Muscle of back (tissue), 3 donors: ENCODE measurements at regions not wholly inside any gene's neighbourhood (a gene's known extent, or its start where the extent isn't known, plus 50 kb on each side); places are given as distances from the start of the nearest gene placed in this dataset.
"Not testable (repeated sequence)": the region's sequence is repeated elsewhere in the genome, so short reads cannot be mapped to it uniquely, and the experiment has no call there.

Experiments used
- DNase-seq, 3 donors: peaks; one replicate each; pipeline versions ENCODE4 v3.0.0 to v3.0.0-alpha.2; 2013

DNA sequence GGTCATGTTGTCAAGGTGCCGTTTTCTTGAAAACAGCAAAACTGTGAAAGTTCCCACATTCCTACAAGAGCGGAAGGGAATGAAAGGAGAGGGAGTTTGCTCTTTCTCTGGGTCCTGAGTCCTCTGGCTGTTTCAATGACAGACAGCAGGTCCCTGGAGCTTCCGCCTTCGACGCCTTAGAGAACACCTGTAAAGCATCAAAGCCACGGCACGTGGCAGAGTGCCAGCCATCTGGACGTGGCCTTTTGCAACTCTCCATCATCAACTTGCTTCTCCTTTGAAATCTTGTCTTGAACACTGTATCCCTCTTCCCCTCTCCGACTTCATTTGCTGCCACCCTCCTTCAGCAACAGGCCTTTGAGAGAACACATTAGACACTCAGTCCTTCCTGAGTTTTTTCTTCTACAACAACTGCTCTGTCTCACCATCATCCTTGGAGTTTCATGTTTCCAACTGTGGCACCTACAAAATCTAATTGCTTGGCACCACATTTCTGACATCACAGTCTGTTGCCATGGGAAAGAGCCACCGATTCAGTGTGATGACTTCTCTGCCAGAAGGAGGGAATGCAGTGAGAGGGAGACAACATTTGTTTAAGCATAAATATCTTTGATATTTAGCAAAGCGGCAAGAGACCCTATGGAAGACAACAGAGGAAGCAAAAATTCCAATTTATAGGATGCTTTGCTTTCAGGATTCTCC, 204.9 kb upstream of the PTER start:
- DNase-seq, result no peak

DNA sequence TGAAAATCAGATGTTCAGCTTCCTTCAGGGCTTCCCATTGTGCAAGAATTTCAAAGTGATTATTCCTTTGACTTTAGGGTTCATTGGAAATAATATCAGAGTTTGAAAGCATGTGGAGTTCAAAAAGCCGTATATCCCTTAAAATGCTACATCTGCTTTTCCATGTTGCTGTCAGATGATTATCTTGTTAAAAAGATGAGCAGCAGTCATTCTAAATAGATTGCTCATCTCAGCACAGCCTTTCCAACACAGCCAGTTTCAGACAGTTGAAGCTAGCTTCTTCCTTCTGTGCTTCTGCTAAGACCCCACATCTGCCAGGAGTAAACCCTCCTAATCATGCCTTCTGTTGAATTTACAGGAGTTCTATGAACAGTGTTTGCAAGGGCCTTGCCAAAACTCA, 204.4 kb upstream of the PTER start:
- DNase-seq, result no peak

DNA sequence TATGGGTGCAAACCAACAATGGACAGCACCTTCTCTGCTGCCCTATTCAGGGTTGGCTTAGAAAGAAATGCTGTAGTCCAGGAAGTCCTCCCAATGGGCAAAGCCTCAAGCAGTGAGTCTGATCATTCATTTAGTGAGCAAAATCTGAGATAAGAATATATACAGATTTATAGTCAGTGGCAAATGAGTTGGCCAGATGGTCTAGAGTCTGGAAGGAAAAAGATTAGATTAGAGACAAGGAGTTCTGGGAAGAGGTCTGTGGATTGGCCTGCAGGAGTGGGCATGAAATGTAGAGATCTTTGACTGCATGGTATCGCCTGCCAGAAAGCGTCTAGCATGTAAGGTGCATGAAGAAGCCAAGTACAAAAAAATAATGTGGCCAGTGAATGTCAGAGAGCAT, 201.9 kb upstream of the PTER start:
- no peak for DNase-seq

DNA sequence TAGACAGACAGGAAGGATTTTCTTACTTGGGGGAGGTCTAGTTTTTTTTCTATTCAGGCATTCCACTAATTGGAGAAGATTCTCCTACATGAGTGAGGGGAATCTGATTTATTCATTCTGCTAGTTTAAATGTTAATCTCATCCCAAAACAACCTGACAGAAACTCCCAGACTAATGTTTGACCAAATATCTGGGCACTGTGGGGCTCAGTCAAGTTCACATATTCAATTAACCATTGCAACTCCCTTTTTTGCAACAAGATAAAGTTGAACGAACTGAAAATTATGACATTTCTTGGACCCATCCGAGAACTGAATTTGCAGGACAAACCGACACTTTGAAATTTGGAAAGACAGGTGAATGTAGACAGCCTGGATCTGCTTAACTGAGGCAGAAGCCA, 194.4 kb upstream of the PTER start:
- DNase-seq, result no peak

DNA sequence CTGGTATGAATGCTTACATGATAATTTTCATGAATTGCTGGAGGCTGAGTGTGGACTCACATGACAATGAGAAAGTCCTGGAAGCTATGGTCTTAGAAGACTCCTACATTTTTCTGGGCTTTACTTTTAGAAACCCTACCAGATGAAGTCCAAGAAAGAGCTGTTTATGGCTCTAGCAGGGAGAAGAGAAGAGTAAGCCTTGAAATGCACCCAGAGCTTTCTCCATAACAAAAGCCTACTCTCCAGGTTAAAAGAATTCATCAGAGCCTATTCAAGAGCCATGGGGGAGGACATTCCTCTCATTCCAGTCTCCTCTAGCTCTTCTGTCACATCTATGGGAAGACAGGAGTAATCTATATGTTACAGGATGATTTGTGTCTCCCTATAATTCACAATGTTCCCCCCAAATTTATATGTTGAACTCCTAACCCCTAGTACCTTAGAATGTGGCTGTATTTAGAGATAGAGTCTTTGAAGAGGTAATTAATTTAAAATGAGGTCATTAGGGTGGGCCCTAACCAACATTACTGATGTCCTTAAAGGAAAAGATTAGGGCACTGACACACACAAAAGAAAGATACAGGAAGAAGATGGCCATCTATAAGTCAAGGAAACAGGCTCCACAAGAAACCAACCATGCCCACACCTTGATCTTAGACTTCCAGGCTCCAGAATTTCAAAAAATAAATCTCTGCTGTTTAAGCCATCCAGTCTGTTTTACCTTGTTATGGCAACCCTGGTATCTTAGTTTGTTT, 193.8 kb upstream of the PTER start:
- DNase-seq, result no peak

DNA sequence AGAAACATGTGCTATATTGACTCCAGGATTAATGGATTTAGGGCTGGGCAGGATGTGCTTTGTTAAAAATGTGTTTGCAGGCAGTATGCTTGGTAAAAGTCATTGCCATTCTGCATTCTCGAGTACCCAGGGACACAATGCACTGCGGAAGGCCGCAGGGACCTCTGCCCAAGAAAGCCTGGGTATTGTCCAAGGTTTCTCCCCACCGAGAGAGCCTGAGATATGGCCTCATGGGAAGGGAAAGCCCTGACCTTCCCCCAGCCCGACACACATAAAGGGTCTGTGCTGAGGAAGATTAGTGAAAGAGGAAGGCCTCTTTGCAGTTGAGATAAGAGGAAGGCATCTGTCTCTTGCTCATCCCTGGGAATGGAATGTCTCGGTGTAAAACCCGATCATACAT, 186.7 kb upstream of the PTER start:
- DNase-seq, result not testable (repeated sequence)

DNA sequence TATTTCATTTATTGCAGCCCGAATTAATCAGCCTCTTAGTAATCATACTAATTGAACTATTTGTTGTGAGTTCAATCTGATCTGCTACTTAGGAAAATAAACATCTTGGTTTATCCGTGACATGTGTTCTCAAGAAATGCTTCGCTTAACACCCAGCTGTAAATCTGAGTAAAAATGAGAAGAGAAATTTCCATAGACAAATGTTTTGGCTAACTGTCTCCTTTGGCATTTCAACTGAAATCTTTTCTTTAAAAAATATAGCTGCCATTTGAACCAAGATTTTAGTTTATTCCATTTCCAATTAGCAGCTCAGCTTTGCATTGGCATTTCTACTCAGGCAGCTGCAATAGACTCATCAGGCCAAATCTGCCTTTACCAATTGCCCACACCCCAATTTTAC, 180.5 kb upstream of the PTER start:
- no peak for DNase-seq

DNA sequence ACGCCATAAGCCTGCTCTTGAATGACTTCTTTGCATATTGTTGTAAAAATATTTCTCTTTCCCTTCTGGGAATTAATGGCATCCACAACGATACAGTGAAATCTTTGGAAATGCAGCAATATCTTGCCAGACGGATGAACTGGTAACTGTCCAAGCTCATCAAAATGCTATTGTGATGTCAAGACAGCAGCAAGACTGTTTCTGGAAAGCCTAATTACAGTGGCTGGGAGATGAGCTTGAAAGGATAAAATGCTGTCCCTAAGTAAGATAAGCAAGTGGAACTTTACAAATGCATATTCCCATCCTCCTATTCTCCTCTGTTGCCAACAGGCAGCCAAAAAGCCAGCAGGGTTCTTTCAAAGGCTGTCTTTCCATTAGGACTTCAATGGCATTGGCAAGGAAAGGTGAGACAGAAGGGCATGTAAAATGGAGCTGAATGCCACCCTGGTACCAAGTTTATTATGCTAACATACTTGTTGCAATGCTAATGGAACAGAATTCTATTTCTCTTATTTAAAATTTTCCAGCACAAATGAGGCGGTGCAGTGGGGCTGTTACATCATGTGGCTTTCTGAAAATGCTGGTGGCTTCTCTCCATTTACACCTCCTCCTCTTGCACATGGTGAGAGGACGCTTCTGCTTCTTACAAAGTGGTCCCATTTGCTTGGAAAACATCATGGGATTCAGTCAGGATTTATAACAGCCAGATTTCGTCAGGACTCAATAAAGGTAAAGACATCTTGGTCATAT, 178.3 kb upstream of the PTER start:
- no peak for DNase-seq

DNA sequence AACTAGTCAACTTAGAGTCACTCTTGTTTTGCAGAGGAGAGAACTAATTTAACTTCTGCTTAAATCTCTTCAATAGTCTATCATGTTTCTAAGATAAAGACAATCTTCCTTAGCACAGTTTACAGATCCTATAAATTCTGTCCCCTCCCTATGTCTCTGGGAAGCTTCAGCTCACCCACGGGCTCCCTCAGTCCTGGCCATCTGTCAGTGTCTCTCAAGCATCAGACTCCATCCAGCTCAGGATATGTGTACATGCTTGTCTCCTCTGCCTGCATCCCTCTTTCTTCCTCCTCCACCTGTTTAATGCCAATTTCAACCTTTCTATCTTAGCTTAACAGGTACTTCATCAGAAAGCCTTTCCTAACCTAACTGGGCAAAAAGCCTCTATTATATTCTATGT, 177.1 kb upstream of the PTER start:
- no peak for DNase-seq

DNA sequence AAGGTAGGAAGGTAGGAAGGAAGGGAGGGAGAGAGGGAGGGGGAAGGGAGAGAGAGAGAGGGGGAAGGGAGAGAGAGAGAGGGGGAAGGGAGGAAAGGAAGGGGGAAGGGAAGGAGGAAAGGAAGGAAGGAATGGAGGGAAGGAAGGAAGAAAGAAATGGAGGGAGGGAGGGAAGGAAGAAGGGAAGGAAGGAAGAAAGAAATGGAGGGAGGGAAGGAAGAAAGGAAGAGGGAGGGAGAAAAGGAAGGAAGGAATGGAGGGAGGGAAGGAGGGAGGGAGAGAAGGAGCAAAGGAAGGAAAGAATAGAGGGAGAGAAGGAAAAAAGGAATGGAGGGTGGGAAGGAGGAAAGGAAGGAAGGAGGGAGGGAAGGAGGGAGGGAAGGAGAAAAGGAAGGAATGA, 176.4 kb upstream of the PTER start:
- DNase-seq, result no peak

DNA sequence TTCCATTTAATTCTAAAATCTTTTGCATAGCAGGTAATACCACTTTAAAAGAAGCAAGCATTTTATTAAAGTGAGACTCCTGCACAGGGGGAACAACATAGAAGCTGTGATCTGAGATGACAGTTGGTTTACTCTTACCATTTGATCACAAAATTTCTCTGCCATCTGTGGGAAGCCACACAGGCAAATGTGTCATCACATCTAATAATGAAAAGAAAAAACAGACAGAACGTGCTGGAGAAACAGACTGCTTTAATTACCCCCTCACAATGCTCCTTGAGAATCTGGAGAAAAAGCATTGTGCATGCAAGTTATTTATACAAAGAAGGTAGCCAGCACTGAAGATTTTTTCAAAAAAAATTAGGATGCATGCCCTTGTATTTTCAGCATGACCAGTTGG, 165.2 kb upstream of the PTER start:
- no peak for DNase-seq

DNA sequence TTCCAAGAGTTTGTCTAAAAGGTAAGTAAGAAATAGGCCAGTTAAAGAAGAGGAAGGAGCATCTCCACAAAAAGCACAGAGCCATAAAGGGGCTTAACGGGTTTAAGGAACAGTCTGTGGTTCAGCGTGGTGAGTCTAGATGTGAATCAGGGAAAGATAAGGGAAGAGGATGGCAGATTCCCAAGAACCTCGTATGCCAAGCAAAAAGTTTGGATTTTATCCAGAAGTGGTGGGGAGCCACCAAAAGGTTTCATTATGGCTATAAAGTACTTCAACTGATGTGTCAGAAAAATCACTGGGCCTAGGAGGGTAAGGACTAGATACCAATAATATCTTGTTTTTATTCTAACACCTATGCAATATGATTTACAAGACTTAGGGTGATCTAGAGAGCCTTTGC, 161.9 kb upstream of the PTER start:
- DNase-seq, result no peak

DNA sequence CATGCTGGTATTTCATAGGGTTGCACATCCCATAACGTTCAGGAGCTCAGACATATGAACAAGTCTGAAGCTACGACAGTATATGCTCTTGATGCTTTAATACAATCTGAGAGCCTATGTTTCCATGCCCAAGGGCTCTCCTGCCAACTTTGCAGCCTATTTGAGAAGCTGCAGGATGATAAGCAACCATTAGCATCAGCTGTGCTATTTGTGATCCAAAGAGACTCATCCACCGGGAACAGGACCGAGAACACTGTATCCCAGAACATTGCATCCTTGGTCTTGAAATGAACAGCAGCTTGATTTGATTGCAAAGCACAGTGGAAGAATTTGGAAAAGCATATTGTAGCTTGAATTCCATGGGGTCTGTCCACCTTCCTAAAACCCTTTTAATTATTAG, 156.2 kb upstream of the PTER start:
- DNase-seq, result no peak

DNA sequence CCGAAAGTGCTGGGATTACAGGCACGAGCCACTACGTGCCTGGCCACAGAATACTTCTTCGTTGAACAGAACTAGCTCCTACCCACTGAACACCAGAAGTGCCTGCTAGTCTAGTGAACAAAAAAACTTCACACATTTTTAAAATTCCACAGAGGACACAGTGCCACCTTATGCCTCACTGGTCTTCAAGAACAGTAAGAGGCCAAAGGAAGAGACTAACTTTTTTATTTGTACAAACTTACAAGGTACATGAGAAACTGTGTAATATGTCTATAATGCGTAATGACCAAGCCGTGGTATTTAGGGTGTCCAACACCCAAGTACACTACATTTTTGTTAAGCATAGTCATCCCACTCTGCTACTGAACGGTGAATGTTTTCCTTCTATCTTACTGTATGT, 144.4 kb upstream of the PTER start:
- DNase-seq, result no peak

DNA sequence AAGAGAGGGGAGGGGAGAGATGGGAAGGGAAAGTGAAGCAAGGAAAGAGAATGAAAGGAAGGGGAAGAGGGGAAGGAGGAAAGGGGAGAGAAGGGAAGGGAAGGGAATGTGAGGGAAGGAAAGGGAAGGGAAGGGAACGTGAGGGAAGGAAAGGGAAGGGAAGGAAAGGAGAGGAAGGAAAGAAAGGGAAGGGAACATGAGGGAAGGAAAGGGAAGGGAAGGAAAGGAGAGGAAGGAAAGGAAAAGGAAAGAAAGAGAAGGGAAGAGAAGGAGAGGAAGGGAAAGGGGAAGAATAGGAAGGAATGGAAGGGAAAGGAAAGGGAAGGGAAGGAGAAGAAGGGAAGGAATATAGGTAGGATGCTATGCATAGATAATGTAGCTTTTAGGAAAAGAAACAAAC, 139.7 kb upstream of the PTER start:
- DNase-seq, result no peak

DNA sequence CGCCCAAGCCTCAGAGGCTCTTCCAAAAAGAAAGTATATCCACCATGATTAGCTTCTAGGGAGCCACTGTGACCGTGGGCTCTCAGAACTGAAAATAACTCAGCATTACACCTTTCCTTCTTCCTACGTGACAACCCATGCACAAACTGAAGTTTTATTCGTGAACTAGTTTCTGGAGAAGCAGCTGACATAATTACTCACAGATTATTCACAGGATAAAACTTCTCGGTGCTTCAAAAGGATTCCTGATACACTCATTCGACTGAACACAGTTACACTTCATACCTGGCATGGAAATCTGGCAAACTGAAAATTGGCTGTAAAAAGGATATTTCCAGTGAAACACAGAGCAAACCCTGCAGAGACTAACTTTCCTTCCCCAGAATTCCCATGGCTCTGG, 139.2 kb upstream of the PTER start:
- DNase-seq, result no peak

DNA sequence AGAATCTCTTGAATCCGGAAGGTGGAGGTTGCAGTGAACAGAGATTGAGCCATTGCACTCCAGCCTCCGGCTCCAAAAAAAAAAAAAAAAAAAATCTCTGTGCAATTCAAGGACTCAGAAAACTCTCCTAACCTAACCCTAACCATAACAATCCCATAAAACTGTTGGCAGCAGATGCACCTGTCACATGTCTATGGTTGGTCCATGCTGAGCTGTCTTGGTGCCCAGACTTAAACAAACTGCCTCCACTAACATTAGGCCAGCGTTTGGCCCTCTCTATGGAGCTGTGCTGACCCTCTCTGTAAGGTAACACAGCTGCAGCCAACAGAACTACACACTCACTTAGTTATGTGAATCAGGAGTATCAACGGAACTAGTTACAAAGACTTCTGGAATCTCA, 132.5 kb upstream of the PTER start:
- DNase-seq, result no peak

DNA sequence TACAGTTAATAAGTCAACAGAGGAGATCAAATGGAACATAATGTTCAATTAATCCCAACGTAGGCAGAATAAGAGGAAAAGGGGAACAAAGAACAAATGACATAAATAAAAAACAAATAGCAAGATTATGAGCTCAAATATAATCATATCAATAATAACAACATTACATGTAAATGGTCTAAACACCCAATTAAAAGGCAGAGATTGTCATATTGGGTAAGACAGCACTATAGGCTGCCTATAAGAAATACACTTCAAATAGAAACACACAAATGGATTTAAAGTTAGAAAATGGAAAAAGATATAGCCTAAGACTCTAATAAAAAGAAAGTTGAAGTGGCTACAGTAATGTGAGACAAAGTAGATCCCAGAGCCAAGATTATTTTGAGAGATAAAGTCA, 126.4 kb upstream of the PTER start:
- DNase-seq, result no peak

DNA sequence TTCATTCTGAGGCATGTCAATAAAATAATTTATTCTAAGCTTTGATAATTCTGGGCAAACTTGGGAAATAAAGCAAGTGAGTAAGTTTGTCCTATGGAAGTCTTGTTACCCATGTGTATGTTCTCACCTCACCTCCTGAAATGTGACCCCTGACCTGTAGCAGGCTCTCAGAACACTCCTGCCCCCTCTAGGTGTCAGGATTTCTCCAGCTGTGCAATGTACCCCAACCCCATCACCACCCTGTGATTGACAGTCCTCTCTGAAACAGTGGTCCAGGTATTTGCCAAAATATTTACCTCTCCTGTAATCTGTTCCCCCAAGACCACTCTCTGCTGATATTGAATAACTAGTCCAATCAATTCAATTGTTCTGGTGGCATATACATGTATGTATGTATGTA, 122.6 kb upstream of the PTER start:
- no peak for DNase-seq

DNA sequence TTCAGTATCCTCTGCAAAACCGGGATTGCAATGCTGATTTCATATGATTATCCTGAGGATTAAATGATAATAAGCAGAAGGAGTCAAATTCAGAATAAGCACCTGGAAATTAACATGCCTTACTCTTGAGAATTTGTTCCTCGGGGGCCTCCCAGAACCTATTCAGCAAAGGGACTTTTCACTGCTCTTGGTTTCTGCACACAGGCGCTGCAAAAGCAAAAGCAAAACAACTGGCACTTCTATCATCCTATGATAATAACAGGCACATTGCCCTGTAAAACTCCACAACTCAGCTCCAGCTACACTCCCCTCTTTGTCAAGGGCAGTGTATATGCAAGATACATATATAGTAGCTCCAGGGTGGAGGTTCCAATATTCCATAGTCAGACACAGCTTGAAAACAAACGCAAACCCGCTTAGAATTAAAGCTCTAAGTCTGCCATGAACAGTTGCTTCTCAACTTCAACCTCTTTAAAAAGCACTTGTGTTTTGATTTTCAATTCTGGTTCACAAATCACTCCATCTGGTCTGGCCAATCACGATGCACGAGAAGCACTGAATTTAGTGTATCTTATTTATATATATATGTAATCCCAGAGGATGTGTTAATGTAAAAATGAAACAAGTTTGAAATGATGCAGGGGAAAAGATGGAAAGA, 119.9 kb upstream of the PTER start:
- DNase-seq, result no peak

DNA sequence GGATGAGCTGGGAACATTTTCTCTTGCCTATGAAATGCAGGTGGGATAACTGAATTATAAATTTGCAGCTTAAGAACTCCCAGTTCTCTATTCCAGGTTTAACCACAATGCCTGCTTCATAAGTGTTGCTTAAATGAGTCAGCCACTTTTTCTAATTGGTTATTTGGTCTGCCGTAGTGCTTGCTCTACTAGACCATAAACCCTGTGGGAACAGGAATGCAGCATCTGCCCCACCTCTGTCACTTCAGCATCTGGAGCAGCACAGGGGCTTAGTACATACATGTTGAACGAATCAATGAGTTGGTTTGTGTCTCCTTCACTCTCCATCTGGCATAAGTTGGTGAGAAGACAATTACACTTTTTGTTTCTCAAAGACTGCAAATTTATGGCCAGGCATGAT, 95.2 kb upstream of the PTER start:
- DNase-seq, result no peak

DNA sequence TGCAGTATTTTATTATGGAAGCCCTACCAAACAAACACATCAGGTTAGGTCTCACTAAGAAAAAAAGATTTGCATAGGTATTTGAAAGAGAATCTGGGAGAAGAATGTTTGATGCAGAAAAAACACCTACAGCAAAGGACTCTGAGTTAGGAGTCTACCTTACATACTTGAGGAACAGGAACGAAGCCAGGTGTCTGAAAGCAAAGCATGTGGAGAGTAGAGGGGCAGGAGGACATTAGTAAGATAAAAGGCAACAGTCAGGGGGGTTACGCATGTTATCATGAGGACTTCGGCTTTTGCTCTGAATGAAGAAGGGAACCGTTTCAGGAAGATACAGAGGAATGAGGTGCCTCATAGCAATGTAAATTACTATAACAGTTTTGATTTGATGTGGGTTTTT, 87.9 kb upstream of the PTER start:
- DNase-seq, result no peak

DNA sequence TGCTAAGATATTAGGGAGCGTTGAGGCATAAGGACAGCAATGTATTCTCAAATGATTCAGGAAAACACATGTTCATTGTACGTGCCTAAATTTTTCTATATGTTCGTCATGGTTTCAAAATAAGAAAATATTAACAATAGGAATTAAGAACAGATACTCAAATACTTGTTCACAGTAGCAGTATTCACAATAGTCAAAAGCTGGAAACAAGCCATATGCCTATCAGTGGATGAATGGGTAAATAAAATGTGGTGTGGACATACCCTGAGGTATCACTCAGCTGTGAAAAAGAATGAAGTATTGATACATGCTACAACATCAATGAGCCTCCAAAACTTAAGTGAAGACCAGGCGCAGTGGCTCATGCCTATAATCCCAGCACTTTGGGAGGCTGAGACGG, 84.7 kb upstream of the PTER start:
- no peak for DNase-seq
